A673 (cell line): ENCODE measurements at regions not wholly inside any gene's neighbourhood (a gene's known extent, or its start where the extent isn't known, plus 50 kb on each side); places are given as distances from the start of the nearest gene placed in this dataset.

Experiments
- BruUV-seq: library from RNA; stranded (reverse); fragments of 400-500 nt; replicated peaks from 2 replicates; lab custom pipeline; 2021; lab: Mats Ljungman, UMichigan
- CTCF ChIA-PET: fragments of 300-600 bp; sonication (Branson Sonifier 250); formaldehyde crosslinking; loops from one replicate; lab custom pipeline; 2022; ENCODE audit warnings: antibody characterized with exemption; lab: Charles Lee
- POLR2A ChIA-PET: fragments of 300-600 bp; sonication (Branson Sonifier 250); formaldehyde crosslinking; loops from one replicate; lab custom pipeline; 2022; ENCODE audit warnings: antibody characterized with exemption; ENCODE audit not compliant: low non-redundant PET; lab: Charles Lee
- DNase-seq: peaks from one replicate; pipeline ENCODE4 v3.0.0-alpha.2; 2015; ENCODE audit warnings: low spot score
- H3K27ac ChIP-seq: fragments of 200-600 bp; sonication (generic); 2 replicates; pipeline ENCODE4 v1.5.1; 2016; ENCODE audit warnings: mixed run types, low read depth, mild to moderate bottlenecking, mixed read lengths, antibody characterized with exemption, low read length; ENCODE audit not compliant: poor library complexity, severe bottlenecking
- H3K27me3 ChIP-seq: fragments of 200-600 bp; sonication (generic); replicated peaks from 2 replicates; pipeline ENCODE4 v1.6.1; 2017; ENCODE audit warnings: mixed run types, low read depth, mild to moderate bottlenecking, mixed read lengths, antibody characterized with exemption, low read length; ENCODE audit not compliant: insufficient read depth, poor library complexity
- H3K36me3 ChIP-seq: fragments of 200-600 bp; sonication (generic); 2 replicates; pipeline ENCODE4 v1.6.1; 2016; ENCODE audit warnings: mixed run types, mild to moderate bottlenecking, mixed read lengths, antibody characterized with exemption, low read length; ENCODE audit not compliant: insufficient read depth, poor library complexity, severe bottlenecking
- H3K4me1 ChIP-seq: fragments of 200-600 bp; sonication (generic); 2 replicates; pipeline ENCODE4 v1.6.1; 2017; ENCODE audit warnings: mixed run types, mild to moderate bottlenecking, mixed read lengths, antibody characterized with exemption, low read length; ENCODE audit not compliant: insufficient read depth, poor library complexity, severe bottlenecking
- H3K4me3 ChIP-seq: fragments of 200-600 bp; sonication (generic); 2 replicates; pipeline ENCODE4 v1.5.1; 2016; ENCODE audit warnings: low read depth, mixed run types, mild to moderate bottlenecking, mixed read lengths, low read length; ENCODE audit not compliant: poor library complexity, severe bottlenecking
- H3K9me3 ChIP-seq: fragments of 200-600 bp; sonication (generic); 2 replicates; pipeline ENCODE4 v1.6.1; 2016; ENCODE audit warnings: mixed run types, low read depth, mild to moderate bottlenecking, mixed read lengths, antibody characterized with exemption, low read length; ENCODE audit not compliant: poor library complexity, severe bottlenecking
- EZH2 ChIP-seq: fragments of 200-600 bp; sonication (generic); IDR thresholded peaks from 2 replicates; pipeline ENCODE4 v1.6.1; 2017; ENCODE audit warnings: borderline replicate concordance, low read depth, mild to moderate bottlenecking, mixed read lengths, antibody characterized with exemption, low read length; ENCODE audit not compliant: poor library complexity, severe bottlenecking
- intact Hi-C: fragments of 100-400 bp; cut with micrococcal nuclease; formaldehyde crosslinking; loops from one replicate; pipeline ENCODE4 v1.10.0; 2022; ENCODE audit not compliant: unreplicated experiment
- TF ChIP-seq, protein P1 (sequence below): fragments of 300-800, 200-600 bp; sonication (generic); conservative IDR thresholded peaks from 2 replicates; pipeline ENCODE4 v1.5.1; 2017; ENCODE audit warnings: low read depth, mild to moderate bottlenecking, antibody characterized with exemption, low read length, moderate library complexity, mixed read lengths

DNA sequence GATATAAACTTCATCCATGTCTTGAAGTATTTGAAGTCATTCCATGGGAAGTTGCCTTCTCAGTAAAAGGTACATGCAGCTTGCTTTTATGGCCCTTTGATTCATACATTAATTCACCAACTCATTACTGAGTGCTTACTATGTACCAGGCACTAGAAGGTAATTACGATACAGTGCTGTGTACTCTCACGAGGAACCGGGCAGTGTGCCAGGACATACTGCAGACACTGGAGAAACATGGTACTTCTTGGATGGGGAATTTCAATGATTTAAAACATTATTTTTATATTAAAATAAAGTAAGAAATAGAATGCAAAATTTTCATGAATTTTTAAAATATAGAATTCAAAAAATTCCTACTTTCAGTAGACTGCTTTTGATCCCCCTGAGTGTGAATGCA, 71.4 kb upstream of the WDR41 start:
- Histone ChIP-seq H3K36me3 (no peaks in the 10 kb centered on the region), H3K4me1 (no peaks in the 10 kb centered on the region), H3K27ac (no peak overlapping the region), H3K9me3 (no peaks in the 10 kb centered on the region), H3K27me3 (peaks cover 53% of the 10 kb centered on the region), H3K4me3 (no peak overlapping the region)
- CTCF ChIA-PET, result no interaction called here
- peak; percentile 6 for DNase-seq
- intact Hi-C loops, result loop anchor here (5.0 to 10.0 kb wide), 3 partner anchors 441 to 704 kb away; no protein-coding TSS in a partner anchor
- no TSS peak for BruUV-seq
- POLR2A ChIA-PET, result no interaction called here
- TF ChIP-seq, protein P1, sequence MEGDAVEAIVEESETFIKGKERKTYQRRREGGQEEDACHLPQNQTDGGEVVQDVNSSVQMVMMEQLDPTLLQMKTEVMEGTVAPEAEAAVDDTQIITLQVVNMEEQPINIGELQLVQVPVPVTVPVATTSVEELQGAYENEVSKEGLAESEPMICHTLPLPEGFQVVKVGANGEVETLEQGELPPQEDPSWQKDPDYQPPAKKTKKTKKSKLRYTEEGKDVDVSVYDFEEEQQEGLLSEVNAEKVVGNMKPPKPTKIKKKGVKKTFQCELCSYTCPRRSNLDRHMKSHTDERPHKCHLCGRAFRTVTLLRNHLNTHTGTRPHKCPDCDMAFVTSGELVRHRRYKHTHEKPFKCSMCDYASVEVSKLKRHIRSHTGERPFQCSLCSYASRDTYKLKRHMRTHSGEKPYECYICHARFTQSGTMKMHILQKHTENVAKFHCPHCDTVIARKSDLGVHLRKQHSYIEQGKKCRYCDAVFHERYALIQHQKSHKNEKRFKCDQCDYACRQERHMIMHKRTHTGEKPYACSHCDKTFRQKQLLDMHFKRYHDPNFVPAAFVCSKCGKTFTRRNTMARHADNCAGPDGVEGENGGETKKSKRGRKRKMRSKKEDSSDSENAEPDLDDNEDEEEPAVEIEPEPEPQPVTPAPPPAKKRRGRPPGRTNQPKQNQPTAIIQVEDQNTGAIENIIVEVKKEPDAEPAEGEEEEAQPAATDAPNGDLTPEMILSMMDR, result no peak
- TF ChIP-seq EZH2, result no peak

DNA sequence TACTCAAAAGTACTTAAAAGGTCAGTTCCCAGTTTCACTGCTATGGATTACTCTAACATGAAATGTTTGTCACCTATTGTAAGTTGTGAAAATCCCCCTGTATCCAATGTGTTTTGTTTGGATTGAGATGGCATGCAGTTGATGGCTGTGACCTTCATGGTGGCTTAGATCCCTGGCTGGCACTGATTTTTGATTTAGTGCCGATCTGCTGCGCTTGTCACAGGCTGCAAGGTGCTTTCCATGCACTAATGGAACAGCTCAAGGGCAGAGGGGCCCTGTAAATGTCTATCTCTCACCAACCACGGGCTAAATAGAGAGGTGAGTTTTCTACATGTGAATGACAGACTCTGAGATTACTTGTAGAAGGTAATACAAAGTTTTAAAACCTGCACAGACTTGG, 69.8 kb upstream of the WDR41 start:
- ChIA-PET CTCF (no interaction called here), POLR2A (no interaction called here)
- Histone ChIP-seq H3K4me1 (no peaks in the 10 kb centered on the region), H3K4me3 (no peak overlapping the region), H3K36me3 (no peaks in the 10 kb centered on the region), H3K9me3 (no peaks in the 10 kb centered on the region), H3K27me3 (peaks cover 38% of the 10 kb centered on the region), H3K27ac (no peak overlapping the region)
- no TSS peak for BruUV-seq
- TF ChIP-seq, protein P1, result no peak
- TF ChIP-seq EZH2, result no peak
- DNase-seq, result no peak
- intact Hi-C loops, result loop anchor here (5.0 to 10.0 kb wide), 3 partner anchors 443 to 705 kb away; no protein-coding TSS in a partner anchor

DNA sequence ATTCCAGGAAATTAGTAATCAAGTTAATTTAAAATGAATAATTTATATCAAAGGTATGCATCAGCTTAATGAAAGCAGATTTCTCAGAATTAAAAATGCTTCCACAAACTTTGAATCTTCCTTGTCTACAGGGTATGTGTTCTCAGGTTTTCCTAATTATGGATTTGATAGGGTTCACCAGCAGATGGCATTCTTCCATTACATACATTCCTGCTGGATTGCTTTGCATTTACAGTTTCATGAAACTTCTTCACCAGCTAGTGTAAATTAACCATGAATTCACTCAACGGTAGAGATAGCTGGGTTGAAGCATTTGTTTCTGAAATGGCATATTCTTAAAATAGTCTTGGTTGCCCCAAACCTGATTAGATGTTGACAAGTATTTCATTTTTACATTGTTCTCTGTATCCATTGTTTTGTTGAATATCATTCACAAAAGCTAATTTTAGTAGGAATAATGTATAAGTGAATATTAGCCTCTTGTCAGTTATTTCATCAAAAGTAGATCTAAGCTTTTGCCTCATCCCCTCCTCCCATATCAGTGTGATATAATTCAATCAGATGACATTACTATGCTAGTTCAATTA, 68.7 kb upstream of the WDR41 start:
- TF ChIP-seq EZH2, result no peak
- TF ChIP-seq, protein P1, result peak; percentile 72
- DNase-seq, result peak; percentile 69
- POLR2A ChIA-PET, result no interaction called here
- no peak overlapping the region for H3K27ac ChIP-seq
- no peaks in the 10 kb centered on the region for H3K9me3 ChIP-seq
- CTCF ChIA-PET, result no interaction called here
- H3K27me3 ChIP-seq, result peaks cover 27% of the 10 kb centered on the region
- no peak overlapping the region for H3K4me3 ChIP-seq
- BruUV-seq, result no TSS peak
- H3K36me3 ChIP-seq, result no peaks in the 10 kb centered on the region
- intact Hi-C loops, result loop anchor here (5.0 to 10.0 kb wide), 3 partner anchors 444 to 707 kb away; no protein-coding TSS in a partner anchor
- H3K4me1 ChIP-seq, result no peaks in the 10 kb centered on the region
